Loucy (cell line): ENCODE measurements at regions not wholly inside any gene's neighbourhood (a gene's known extent, or its start where the extent isn't known, plus 50 kb on each side); places are given as distances from the start of the nearest gene placed in this dataset.

Experiments used
- EZH2phosphoT487 ChIP-seq: fragments of 200-600 bp; IDR thresholded peaks from 2 replicates; pipeline ENCODE4 v1.6.1; 2018; ENCODE audit warnings: antibody characterized with exemption, mild to moderate bottlenecking, moderate library complexity, borderline replicate concordance
- TF ChIP-seq, protein P1 (sequence below): fragments of 200-600 bp; sonication (generic); conservative IDR thresholded peaks from 2 replicates; pipeline ENCODE4 v1.5.1; 2014; ENCODE audit warnings: mild to moderate bottlenecking, antibody characterized with exemption, low read length

DNA sequence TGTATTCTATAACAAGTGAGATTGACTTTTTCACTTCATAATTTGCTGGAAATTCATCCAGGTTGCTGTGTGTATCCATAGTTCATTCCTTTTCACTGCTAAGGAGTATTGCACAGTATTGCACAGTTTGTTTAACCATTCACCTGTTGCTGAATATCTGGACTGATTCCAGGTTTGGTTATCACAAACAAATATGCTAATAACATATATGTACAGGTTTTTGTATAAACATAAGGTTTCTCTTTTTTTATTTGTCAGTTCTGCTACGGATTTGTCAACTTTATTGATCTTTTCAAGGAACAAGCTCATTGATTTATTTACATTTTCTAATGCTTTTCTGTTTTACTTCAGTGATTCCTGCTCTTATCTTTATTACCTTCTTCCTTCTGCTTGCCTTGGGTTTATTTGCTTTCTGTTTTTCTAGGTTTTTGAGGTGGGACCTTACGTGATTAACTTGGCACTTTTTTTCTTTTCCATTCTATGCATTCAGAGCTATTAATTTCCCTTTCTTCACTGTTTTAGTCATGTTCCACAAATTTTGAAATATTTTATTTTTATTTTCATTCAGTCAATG lies 117.0 kb upstream of the OGFRL1 start:
- no peak for TF ChIP-seq EZH2phosphoT487
- TF ChIP-seq, protein P1, sequence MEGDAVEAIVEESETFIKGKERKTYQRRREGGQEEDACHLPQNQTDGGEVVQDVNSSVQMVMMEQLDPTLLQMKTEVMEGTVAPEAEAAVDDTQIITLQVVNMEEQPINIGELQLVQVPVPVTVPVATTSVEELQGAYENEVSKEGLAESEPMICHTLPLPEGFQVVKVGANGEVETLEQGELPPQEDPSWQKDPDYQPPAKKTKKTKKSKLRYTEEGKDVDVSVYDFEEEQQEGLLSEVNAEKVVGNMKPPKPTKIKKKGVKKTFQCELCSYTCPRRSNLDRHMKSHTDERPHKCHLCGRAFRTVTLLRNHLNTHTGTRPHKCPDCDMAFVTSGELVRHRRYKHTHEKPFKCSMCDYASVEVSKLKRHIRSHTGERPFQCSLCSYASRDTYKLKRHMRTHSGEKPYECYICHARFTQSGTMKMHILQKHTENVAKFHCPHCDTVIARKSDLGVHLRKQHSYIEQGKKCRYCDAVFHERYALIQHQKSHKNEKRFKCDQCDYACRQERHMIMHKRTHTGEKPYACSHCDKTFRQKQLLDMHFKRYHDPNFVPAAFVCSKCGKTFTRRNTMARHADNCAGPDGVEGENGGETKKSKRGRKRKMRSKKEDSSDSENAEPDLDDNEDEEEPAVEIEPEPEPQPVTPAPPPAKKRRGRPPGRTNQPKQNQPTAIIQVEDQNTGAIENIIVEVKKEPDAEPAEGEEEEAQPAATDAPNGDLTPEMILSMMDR, result no peak
